ENCODE measurements at regions not wholly inside any gene's neighbourhood (a gene's known extent, or its start where the extent isn't known, plus 50 kb on each side); places are given as distances from the start of the nearest gene placed in this dataset.

GRCh38 chr4:115453416-115453815, 340.0 kb upstream of the NDST4 start:
- no peak for TF ChIP-seq EP300 (IDR thresholded peaks at IDR 0.05; ENCODE audit: borderline replicate concordance)
- no peak for TF ChIP-seq REST (IDR thresholded peaks at IDR 0.05; ENCODE audit: low read depth)
- TF ChIP-seq USF1 (IDR thresholded peaks at IDR 0.05) = no peak
- TF ChIP-seq TEAD4 (IDR thresholded peaks at IDR 0.05) = no peak
- TF ChIP-seq TAF1 (IDR thresholded peaks at IDR 0.05; ENCODE audit: low read depth) = no peak
- no peak for TF ChIP-seq CEBPB (IDR thresholded peaks at IDR 0.05)
- TF ChIP-seq TCF12 (IDR thresholded peaks at IDR 0.05; ENCODE audit: low read depth) = no peak
- TF ChIP-seq NFIC (IDR thresholded peaks at IDR 0.05) = no peak
- no peak for TF ChIP-seq MAX (IDR thresholded peaks at IDR 0.05)
- TF ChIP-seq YY1 (IDR thresholded peaks at IDR 0.05; ENCODE audit: low read depth) = no peak
- no peak for TF ChIP-seq FOXM1 (IDR thresholded peaks at IDR 0.05; ENCODE audit: borderline replicate concordance, low read depth)
- no peak for TF ChIP-seq RAD21 (IDR thresholded peaks at IDR 0.05; ENCODE audit: low read depth)
- no peak for TF ChIP-seq EGR1 (IDR thresholded peaks at IDR 0.05)
- TF ChIP-seq CREB1 (IDR thresholded peaks at IDR 0.05; ENCODE audit: low read depth) = no peak
